ENCODE measurements at regions not wholly inside any gene's neighbourhood (a gene's known extent, or its start where the extent isn't known, plus 50 kb on each side); places are given as distances from the start of the nearest gene placed in this dataset.
"Not testable (repeated sequence)": the region's sequence is repeated elsewhere in the genome, so short reads cannot be mapped to it uniquely, and the experiment has no call there.

DNA sequence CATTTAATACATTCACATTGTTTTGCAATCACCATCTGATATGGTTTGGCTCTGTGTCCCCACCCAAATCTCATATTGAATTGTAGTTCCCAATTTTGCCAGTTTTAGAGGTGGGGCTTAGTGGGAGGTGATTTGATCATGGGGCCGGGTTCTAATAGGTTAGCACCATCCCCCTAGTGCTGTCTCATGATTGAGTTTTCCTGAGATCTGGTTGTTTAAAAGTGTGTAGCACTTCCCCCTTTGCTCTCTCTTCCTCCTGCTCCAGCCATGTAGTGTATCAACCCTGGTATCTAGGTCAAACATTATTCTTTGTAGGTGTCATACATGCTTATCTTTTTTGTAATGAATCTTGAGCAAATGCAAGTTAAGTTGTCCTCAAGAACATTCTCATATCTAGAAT, 83.3 kb upstream of the KIT start:
- DNase-seq (ENCODE audit: low read depth in 2 of 2), result no peak

DNA sequence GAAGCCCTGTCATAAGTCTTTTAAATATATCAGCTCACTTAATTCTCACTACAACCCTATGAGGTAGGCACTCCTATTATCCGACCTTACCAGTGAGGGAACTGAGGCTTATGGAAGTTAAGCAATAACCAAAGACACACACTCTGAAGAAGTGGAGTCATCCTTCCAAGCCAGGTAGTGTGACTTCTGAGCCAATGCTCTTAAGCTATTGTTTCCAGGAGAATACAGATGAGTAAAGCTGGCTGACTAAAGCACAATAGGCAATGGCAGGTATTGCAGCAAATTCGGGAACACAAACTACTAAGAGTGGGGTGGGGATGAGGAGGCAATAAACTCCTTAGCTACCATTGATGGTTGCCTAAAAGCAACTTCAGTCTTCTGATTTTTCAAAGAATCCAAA, 81.8 kb upstream of the KIT start:
- no peak for DNase-seq (ENCODE audit: low read depth in 2 of 2)

DNA sequence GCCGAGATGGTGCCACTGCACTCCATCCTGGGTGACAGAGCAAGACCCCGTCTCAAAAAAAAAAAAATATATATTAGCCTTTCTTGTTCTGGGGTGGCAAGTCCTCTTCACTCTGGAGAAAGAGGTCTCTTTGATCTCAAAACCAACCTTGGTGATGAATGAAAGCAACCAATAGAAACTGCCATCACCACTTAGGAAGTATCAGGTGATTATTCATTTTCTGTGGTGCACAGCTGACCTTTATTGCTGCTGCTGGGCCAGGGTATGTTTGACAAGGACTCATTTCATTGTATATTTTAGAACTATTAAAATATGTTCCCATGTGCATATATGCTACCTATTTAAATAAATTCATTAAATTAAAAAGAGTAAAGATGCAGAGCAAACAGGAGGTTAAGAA, 76.0 kb upstream of the KIT start:
- DNase-seq (ENCODE audit: low read depth in 2 of 2), result no peak

DNA sequence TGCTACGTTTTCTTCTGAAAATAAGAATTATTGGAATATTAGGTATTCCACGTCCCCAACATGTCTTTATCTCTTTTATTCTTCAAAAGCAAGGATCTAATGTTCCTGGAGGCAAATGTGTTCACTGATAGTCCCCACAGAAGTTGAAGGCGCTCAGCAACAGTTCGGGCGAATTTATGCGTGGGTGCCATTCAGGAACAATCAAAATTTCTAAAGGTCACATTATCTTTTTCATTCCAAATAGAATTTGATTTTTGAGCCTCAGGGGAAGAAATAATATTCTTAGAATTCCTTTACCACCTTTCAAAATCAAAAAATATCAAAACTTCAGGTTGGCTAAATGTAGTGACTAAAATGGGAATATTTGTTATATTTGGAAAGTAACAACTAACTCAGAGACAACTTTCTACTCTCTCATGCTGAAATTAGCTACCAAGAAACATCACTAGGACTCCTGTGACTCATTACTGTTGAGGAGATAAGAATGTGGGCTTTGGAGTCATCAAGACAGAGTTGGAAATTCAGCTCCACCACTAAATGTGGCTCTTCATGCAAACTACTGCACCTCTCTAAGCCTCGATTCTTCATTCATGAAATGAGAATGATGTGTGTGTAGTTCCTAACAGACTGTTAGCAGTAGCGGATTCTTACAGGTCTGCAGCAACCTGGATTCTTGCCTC, 72.3 kb upstream of the KIT start:
- no peak for DNase-seq (ENCODE audit: low read depth in 2 of 2)

DNA sequence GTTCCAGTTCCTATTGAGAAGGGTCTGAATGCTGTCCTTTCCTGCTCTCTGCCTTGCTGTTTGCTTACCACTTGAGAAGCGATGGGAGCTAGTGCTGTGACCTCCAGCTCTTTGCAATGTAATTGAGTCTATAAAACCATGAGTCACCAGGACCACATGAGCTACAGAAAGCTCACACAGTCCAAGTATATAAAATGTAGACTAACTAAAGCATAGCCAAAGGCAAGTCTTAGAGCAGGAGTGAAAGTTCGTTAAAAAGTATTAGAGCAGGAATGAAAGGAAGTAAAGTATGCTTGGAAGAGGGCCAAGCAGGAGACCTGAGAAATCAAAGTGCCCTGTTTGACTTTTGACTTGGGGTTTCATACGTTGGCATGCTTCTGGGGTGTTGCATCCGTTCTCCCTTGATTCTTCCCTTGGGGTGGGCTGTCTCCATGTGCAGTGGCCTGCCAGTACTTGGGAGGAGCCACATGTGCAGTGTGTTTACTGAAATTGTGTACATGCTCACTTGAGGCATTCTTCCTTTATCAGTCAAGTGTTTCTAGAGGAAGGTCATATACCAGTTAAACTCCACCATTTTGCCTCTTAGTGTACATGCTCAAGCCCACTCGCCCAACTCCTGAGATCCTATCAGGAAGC, 71.3 kb upstream of the KIT start:
- no peak for DNase-seq (ENCODE audit: low read depth in 2 of 2)

DNA sequence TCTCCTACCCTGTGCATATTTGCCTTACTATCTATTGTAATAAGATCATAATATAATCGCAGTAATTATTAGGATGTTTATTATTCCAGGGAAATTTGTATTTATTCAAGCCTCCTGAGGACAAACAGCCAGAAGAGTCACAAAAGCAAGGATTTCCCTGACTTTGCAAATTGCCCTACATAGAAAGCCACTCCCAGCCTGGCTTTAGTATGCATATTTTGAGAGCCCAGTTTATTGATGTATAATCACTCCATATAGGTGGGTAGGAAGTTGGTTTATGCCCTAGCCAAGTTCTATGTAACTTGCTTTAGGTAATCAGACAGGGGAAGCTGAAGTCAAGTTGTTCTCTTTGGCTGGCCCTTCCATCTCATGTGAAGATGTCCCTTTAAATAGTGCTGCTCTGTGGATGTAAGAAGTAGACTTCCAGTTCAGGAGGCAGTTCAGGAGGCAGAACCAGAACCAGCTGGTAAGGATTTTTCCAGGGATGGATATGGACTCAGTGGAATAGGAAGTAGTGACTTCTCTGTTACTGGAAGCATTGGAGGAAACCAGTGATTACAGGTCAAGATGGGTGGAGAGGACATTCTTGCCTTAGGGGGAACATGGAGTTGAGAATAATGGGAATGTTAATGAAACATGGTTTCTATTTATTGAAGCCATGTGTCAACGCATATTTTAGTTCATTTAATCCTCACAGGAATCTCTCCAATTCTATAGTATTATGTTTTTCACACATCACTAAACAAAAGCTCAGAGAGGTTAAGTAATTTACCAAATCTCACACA, 70.5 kb upstream of the KIT start:
- DNase-seq (ENCODE audit: low read depth in 2 of 2), result no peak

DNA sequence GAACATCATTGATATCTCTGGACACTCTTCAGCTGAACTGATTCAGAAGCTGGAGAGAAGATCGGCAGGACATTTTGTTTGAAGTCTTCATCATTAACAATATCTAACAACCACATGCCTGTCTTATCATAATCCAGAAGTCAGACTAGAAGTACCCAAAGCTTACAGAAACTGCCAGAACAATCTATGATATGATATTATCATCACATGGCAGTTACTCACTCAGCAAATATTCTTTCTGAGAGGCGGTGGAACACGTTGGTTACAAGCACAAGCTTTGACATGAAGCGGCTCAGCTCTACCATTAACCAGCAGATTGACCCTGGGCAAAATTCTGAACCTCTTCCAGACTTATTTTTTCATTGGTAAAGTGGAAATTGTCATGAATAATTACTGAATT, 69.4 kb upstream of the KIT start:
- no peak for DNase-seq (ENCODE audit: low read depth in 2 of 2)

DNA sequence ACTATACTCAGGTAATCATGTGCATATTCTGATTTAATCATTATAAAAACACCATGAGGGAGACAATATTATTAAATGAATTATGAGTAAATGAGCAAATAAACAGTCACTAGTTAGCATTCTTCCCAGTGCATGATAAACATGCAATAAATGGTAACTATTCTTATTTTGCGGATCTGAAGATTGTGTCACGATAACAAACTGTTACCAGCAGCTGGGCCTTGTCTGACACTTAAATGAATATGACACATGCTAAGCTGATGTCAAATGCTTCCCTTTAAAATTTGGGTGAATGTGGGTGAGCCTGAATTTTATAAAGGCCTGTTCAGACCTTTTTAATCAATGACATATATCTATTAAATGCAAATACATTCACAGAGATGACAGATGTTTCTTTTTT, 68.2 kb upstream of the KIT start:
- DNase-seq (ENCODE audit: low read depth in 2 of 2), result no peak

DNA sequence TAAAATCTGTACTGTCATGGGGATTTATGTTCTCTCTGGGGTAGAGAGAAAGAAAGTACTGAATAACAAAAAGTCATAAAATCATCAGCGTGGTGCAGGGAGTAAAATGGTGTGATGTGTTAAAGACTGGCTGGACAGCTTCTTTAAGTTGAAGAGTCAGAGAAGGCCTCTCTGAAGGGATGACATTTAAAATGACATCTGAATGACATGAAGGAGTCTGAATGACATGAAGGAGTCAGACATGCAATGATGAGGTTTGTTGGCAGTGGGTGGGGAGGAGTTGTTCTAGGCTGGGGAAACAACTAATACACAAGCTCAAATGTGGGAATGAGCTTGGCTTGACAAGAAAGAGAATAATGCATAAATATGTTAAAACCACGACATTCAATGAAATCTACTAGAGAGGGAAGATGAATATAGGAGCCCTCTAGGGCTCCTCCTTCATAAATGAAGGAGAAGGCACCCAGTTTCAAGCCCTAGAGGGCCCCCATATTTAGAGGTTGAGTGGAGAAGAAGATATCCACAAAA, 63.9 kb upstream of the KIT start:
- DNase-seq (ENCODE audit: low read depth in 2 of 2), result no peak

DNA sequence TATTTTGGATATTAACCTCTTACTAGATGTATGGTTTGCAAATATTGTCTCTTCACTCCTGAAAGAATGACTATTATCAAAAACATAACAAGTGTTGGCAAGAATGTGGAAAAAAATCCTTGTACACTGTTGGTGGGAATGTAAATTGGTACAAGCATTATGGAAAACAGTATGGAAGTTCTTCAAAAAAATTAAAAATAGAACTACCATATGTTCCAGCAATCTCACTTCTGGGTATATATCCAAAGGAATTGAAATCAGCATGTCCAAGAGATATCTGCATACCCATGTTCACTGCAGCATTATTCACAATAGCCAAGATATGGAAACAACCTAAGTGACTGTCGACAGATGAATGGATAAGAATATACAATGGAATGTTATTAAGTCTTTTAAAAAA, 61.6 kb upstream of the KIT start:
- DNase-seq (ENCODE audit: low read depth in 2 of 2), result no peak

DNA sequence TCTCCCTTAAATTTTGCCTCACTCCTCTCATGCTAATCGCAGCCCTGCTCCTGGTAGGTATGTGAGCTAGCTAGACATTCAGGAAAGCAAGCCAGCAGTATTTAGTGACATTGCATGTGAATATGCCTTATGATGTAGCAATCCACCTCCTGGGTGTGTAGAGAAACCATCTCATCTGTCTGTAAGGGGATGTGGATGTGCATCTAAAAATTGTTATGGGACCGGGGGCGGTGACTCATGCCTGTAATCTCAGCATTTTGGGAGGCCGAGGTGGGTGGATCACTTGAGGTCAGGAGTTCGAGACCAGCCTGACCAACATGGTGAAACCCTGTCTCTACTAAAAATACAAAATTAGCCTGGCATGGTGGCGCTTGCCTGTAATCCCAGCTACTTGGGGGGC, 60.1 kb upstream of the KIT start:
- DNase-seq (ENCODE audit: low read depth in 2 of 2), result not testable (repeated sequence)

DNA sequence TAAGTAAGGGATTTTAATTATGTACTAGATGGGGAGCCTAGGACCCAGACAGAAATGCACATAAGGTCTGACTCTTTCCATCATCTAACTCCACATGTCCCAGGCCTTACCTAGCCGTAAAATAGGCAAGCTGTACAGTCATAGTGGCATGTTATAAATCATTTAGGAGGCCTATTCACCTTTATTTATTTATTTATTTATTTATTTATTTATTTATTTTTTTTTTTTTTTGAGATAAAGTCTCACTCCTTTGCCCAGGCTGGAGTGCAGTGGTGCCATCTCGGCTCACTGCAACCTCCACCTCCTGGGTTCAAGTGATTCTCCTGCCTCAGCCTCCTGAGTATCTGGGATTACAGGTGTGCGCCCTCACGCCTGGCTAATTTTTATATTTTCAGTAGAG, 55.6 kb upstream of the KIT start:
- DNase-seq (ENCODE audit: low read depth in 2 of 2), result not testable (repeated sequence)

DNA sequence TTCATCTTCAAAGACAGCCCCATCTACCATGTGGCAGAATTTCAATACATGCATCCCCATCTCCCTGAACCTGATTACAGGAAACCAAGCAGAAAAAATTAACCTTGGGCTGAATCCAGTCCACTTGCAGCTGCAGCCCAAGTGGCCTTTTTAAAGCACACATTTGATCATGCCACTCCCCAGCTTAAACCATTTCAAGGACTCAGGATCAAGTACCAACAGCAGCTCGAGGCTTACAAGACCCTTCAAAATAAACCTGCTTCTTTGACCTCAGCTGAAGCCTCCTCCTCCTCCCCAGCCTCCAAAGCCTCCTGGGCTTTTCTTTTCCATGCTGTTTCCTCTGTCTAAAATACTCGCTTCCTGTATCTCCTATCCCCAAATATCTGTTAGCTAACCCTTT, 50.7 kb upstream of the KIT start:
- DNase-seq (ENCODE audit: low read depth in 2 of 2), result no peak

DNA sequence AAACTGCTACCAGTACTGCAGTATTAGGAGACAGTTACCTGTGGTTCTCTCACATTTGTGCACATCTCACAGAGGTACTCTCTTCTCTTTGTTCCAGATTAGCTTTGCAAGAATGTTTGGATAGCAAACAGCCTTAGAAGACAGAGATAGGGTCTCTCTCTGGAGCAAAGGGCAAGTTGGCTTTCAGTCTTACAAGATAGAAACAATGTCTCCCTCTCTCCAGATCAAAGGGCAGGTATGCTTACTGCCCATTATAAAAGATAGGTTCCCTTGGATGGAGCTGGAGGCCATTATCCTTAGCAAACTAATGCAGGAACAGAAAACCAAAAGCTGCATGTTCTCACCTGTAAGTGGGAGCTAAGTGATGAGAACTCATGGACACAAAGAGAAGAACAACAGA, 50.2 kb upstream of the KIT start:
- DNase-seq (ENCODE audit: low read depth in 2 of 2), result no peak
